ENCODE measurements at regions not wholly inside any gene's neighbourhood (a gene's known extent, or its start where the extent isn't known, plus 50 kb on each side); places are given as distances from the start of the nearest gene placed in this dataset.

DNA sequence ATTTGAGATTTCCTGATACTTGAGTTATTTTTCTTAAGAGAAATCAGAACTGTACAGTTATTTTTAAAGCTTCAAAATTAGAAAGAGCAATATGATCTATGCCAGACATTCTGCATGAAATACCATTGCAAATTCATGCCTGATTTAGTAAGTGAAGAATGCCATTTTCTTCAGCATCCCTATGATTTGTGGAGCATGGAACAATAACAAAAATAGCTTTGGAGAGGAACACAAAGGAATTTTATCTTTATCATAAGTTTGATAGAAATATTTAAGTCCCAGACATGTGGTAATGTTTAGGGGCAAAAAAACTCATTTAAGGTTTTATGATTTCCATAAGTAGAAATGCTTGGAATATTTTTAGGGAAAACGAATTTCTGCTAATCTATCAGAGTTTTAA lies 1863.4 kb downstream of the EFNA5 start:
- TF ChIP-seq EZH2 (IDR thresholded peaks at IDR 0.05; ENCODE audit: borderline replicate concordance), result no peak
- TF ChIP-seq, protein P1, sequence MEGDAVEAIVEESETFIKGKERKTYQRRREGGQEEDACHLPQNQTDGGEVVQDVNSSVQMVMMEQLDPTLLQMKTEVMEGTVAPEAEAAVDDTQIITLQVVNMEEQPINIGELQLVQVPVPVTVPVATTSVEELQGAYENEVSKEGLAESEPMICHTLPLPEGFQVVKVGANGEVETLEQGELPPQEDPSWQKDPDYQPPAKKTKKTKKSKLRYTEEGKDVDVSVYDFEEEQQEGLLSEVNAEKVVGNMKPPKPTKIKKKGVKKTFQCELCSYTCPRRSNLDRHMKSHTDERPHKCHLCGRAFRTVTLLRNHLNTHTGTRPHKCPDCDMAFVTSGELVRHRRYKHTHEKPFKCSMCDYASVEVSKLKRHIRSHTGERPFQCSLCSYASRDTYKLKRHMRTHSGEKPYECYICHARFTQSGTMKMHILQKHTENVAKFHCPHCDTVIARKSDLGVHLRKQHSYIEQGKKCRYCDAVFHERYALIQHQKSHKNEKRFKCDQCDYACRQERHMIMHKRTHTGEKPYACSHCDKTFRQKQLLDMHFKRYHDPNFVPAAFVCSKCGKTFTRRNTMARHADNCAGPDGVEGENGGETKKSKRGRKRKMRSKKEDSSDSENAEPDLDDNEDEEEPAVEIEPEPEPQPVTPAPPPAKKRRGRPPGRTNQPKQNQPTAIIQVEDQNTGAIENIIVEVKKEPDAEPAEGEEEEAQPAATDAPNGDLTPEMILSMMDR (IDR thresholded peaks at IDR 0.05; ENCODE audit: poor library complexity), result no peak
